SKM-1 (cell line): ENCODE measurements at regions not wholly inside any gene's neighbourhood (a gene's known extent, or its start where the extent isn't known, plus 50 kb on each side); places are given as distances from the start of the nearest gene placed in this dataset.

ENCODE experiments used
- DNase-seq: peaks from one replicate; lab custom pipeline; 2025; ENCODE audit not compliant: unreplicated experiment; lab: John Stamatoyannopoulos, UW

- no peak for DNase-seq
Measured at GRCh38 chr2:38509947-38510326, 92.8 kb downstream of the HNRNPLL start.

GRCh38 chr2:38509314-38509946, 93.3 kb downstream of the HNRNPLL start:
- DNase-seq, result no peak

GRCh38 chr2:38508311-38509039, 94.3 kb downstream of the HNRNPLL start:
- peak; percentile 86 for DNase-seq

- DNase-seq, result no peak
Measured at GRCh38 chr2:38507712-38508111, 95.0 kb downstream of the HNRNPLL start.

GRCh38 chr2:38505779-38506178, 96.9 kb downstream of the HNRNPLL start:
- DNase-seq, result no peak

- no peak for DNase-seq
Measured at GRCh38 chr2:38504169-38504568, 98.6 kb downstream of the HNRNPLL start.

GRCh38 chr2:38502107-38502506, 100.6 kb downstream of the HNRNPLL start:
- no peak for DNase-seq

GRCh38 chr2:38500283-38500634, 102.5 kb downstream of the HNRNPLL start:
- no peak for DNase-seq

- no peak for DNase-seq
Measured at GRCh38 chr2:38499548-38500282, 103.0 kb downstream of the HNRNPLL start.

- no peak for DNase-seq
Measured at GRCh38 chr2:38498045-38498481, 104.7 kb downstream of the HNRNPLL start.

- DNase-seq, result no peak
Measured at GRCh38 chr2:38497670-38498037, 105.1 kb downstream of the HNRNPLL start.

GRCh38 chr2:38496927-38497669, 105.6 kb downstream of the HNRNPLL start:
- no peak for DNase-seq

GRCh38 chr2:38495880-38496279, 106.8 kb downstream of the HNRNPLL start:
- no peak for DNase-seq

- DNase-seq, result no peak
Measured at GRCh38 chr2:38494394-38494793, 108.3 kb downstream of the HNRNPLL start.

GRCh38 chr2:38492042-38492615, 110.6 kb downstream of the HNRNPLL start:
- DNase-seq, result no peak

GRCh38 chr2:38491436-38491835, 111.3 kb downstream of the HNRNPLL start:
- DNase-seq, result no peak

GRCh38 chr2:38489846-38490245, 112.8 kb upstream of the ATL2 start:
- DNase-seq, result no peak

GRCh38 chr2:38487852-38488251, 110.8 kb upstream of the ATL2 start:
- no peak for DNase-seq

GRCh38 chr2:38486213-38487026, 109.3 kb upstream of the ATL2 start:
- no peak for DNase-seq

- DNase-seq, result peak; percentile 74
Measured at GRCh38 chr2:38485734-38486133, 108.7 kb upstream of the ATL2 start.
